ENCODE measurements at regions not wholly inside any gene's neighbourhood (a gene's known extent, or its start where the extent isn't known, plus 50 kb on each side); places are given as distances from the start of the nearest gene placed in this dataset.

- no peak for TF ChIP-seq MYC (IDR thresholded peaks at IDR 0.05; ENCODE audit: insufficient read depth, insufficient read length, insufficient replicate concordance, low read length, severe bottlenecking)
- no peak for TF ChIP-seq JUND (IDR thresholded peaks at IDR 0.05; ENCODE audit: low read depth, low read length)
- no peak for TF ChIP-seq BACH1 (IDR thresholded peaks at IDR 0.05; ENCODE audit: borderline replicate concordance)
- no peak for TF ChIP-seq USF2 (IDR thresholded peaks at IDR 0.05; ENCODE audit: borderline replicate concordance, low read depth, low read length)
- no peak for TF ChIP-seq ZNF207 (IDR thresholded peaks at IDR 0.05; ENCODE audit: borderline replicate concordance)
- no peak for TF ChIP-seq IRF3 (IDR thresholded peaks at IDR 0.05)
- TF ChIP-seq MXI1 (IDR thresholded peaks at IDR 0.05; ENCODE audit: low read depth, low read length), result no peak
Observed at GRCh38 chr1:5402618-5403017, 589.6 kb downstream of the NPHP4 start.
